ENCODE measurements at regions not wholly inside any gene's neighbourhood (a gene's known extent, or its start where the extent isn't known, plus 50 kb on each side); places are given as distances from the start of the nearest gene placed in this dataset.

DNA sequence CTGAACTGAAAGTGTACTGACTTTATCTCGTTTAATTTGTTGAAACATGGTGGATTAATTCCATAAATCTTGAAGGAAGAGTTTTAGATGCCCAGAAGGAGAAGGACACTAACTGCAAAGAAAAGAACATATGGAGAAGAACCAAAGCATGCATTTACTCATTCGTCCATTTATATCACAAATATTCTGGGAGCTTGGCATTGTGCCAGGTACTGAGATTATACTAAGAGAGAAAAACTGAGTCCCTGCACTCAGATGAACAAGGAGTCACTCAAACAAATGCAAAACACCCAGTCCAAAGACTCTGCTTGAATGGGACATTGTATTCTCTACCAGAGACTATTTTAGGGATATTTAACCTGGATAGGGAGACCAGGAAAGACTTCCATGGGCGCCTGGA lies 588.0 kb upstream of the MGMT start:
- Histone ChIP-seq H3K36me3 (ENCODE audit: low read depth) (no peaks in the 10 kb centered on the region), H3K27ac (ENCODE audit: poor library complexity, severe bottlenecking) (no peak overlapping the region)
- ATAC-seq (ENCODE audit: low read depth), result no peak

DNA sequence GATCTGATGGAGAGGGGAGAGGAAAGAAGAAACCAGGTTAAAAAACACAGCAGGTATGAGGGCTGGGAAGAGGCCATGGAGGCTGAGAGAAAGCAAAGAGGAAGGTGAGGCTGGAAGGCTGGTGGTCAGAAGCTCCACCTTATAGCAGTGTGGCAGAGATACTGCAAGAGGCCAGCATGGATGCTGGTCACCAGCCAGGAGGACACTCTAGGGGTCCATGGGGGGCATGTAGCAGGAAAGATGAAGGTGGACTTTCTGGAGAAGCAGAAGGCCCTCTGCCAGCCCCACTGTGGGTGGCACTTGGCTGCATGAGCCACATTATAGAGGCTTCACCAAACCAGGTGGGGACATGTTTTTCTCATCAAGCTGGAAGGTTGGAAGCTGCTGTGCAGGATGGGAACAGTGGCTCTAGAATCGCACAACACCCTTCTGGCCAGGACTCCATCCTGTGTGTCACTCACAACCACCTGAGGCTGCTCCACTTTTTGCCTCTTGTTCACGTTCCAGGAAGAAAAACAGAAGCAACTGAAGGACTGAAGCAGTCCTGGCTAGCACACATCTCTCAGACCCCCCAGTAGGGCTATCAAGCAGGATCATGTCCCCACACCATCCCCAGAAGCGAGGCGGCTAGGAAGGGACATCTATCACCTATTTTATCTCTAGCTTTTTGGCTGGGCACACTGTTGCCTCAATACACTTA lies 587.5 kb upstream of the MGMT start:
- DNase-seq (ENCODE audit: low spot score) (no peak), ATAC-seq (ENCODE audit: low read depth) (no peak)
- TF ChIP-seq, protein P1, sequence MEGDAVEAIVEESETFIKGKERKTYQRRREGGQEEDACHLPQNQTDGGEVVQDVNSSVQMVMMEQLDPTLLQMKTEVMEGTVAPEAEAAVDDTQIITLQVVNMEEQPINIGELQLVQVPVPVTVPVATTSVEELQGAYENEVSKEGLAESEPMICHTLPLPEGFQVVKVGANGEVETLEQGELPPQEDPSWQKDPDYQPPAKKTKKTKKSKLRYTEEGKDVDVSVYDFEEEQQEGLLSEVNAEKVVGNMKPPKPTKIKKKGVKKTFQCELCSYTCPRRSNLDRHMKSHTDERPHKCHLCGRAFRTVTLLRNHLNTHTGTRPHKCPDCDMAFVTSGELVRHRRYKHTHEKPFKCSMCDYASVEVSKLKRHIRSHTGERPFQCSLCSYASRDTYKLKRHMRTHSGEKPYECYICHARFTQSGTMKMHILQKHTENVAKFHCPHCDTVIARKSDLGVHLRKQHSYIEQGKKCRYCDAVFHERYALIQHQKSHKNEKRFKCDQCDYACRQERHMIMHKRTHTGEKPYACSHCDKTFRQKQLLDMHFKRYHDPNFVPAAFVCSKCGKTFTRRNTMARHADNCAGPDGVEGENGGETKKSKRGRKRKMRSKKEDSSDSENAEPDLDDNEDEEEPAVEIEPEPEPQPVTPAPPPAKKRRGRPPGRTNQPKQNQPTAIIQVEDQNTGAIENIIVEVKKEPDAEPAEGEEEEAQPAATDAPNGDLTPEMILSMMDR (IDR thresholded peaks at IDR 0.05; ENCODE audit: poor library complexity, severe bottlenecking), result no peak
- H3K4me1 ChIP-seq (ENCODE audit: insufficient read depth, poor library complexity, severe bottlenecking), result peaks cover 6% of the 10 kb centered on the region
- H3K36me3 ChIP-seq (ENCODE audit: low read depth), result no peaks in the 10 kb centered on the region
- no peak overlapping the region for H3K27ac ChIP-seq (ENCODE audit: poor library complexity, severe bottlenecking)
- no peaks in the 10 kb centered on the region for H3K27me3 ChIP-seq (ENCODE audit: insufficient read depth, poor library complexity, severe bottlenecking)
- H3K9me3 ChIP-seq (ENCODE audit: severe bottlenecking), result no peaks in the 10 kb centered on the region
- H3K4me3 ChIP-seq (ENCODE audit: severe bottlenecking), result no peak overlapping the region

More for the DNA sequence above, 588.0 kb upstream of the MGMT start:
- Histone ChIP-seq H3K4me3 (ENCODE audit: severe bottlenecking) (no peak overlapping the region), H3K4me1 (ENCODE audit: insufficient read depth, poor library complexity, severe bottlenecking) (peaks cover 6% of the 10 kb centered on the region), H3K27me3 (ENCODE audit: insufficient read depth, poor library complexity, severe bottlenecking) (no peaks in the 10 kb centered on the region), H3K9me3 (ENCODE audit: severe bottlenecking) (no peaks in the 10 kb centered on the region)
- DNase-seq (ENCODE audit: low spot score), result no peak
- TF ChIP-seq, protein P1 (IDR thresholded peaks at IDR 0.05; ENCODE audit: poor library complexity, severe bottlenecking), result no peak

DNA sequence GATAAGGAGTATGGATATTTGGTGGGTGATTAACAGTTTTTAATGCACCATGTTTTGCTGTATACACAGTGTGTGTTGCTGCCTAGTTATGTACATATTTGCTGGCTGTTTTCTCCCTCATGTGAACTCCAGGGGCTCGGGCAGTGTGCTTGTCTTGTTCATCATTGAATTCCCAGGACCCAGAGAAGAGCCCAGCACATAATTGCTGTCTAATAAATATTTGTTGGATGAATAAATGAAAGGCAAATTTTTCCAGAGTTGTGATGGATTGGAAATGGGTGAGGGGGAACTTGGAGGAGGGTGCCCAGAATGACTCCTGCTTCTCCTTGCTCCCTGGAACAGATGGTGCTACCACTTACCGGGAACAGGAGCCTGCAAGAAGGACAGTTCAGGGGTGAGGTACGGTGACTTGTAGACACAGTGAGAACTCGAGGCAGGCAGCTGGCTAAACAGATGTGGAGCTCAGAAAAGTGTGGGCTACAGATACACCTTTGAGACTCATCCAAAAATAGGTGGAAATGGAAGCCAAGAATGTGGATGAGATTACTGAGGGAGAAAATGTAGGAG lies 586.8 kb upstream of the MGMT start:
- DNase-seq (ENCODE audit: low spot score) (no peak), ATAC-seq (ENCODE audit: low read depth) (no peak)
- Histone ChIP-seq H3K36me3 (ENCODE audit: low read depth) (no peaks in the 10 kb centered on the region), H3K9me3 (ENCODE audit: severe bottlenecking) (no peaks in the 10 kb centered on the region), H3K4me1 (ENCODE audit: insufficient read depth, poor library complexity, severe bottlenecking) (peaks cover 6% of the 10 kb centered on the region), H3K27me3 (ENCODE audit: insufficient read depth, poor library complexity, severe bottlenecking) (no peaks in the 10 kb centered on the region), H3K4me3 (ENCODE audit: severe bottlenecking) (no peak overlapping the region), H3K27ac (ENCODE audit: poor library complexity, severe bottlenecking) (no peak overlapping the region)
- TF ChIP-seq, protein P1 (IDR thresholded peaks at IDR 0.05; ENCODE audit: poor library complexity, severe bottlenecking), result no peak

DNA sequence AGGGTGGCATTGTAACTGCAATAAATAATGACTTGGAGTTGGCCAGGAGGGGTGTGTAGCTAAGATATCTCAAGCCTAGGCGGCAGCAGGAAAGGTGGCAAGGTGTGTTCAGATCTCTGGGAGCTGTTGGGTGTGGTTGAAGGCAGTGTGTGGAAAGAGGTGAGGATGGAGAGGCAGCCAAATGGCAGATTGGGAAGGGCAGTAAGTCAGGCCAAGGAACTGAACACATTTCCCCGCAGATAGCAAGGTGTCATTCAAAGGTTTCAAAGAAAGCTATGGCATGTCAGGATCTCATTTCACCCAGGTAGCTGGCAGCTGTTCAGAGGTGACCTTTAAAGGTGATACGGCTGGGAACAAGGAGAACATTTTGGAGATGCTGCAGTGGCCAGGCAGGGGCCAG lies 586.0 kb upstream of the MGMT start:
- Histone ChIP-seq H3K9me3 (ENCODE audit: severe bottlenecking) (no peaks in the 10 kb centered on the region), H3K36me3 (ENCODE audit: low read depth) (no peaks in the 10 kb centered on the region), H3K27ac (ENCODE audit: poor library complexity, severe bottlenecking) (no peak overlapping the region), H3K4me1 (ENCODE audit: insufficient read depth, poor library complexity, severe bottlenecking) (no peaks in the 10 kb centered on the region), H3K27me3 (ENCODE audit: insufficient read depth, poor library complexity, severe bottlenecking) (no peaks in the 10 kb centered on the region), H3K4me3 (ENCODE audit: severe bottlenecking) (no peak overlapping the region)
- ATAC-seq (ENCODE audit: low read depth), result no peak
- TF ChIP-seq, protein P1 (IDR thresholded peaks at IDR 0.05; ENCODE audit: poor library complexity, severe bottlenecking), result no peak
- DNase-seq (ENCODE audit: low spot score), result no peak

All from RWPE2 (cell line).